ENCODE measurements at regions not wholly inside any gene's neighbourhood (a gene's known extent, or its start where the extent isn't known, plus 50 kb on each side); places are given as distances from the start of the nearest gene placed in this dataset.
A peak's percentile ranks its signal among the peaks of the same experiment; 100 is the strongest.

- DNase-seq (ENCODE audit: low spot score): peak; percentile 6
Observed at GRCh38 chr3:84236261-84236660, 722.5 kb upstream of the CADM2 start.

- DNase-seq (ENCODE audit: low spot score): no peak
Observed at GRCh38 chr3:84245789-84246188, 713.0 kb upstream of the CADM2 start.

GRCh38 chr3:84260596-84260995, 698.2 kb upstream of the CADM2 start:
- DNase-seq (ENCODE audit: low spot score): no peak

GRCh38 chr3:84265768-84266167, 693.0 kb upstream of the CADM2 start:
- peak; percentile 4 for DNase-seq (ENCODE audit: low spot score)

- no peak for DNase-seq (ENCODE audit: low spot score)
Observed at GRCh38 chr3:84275532-84275931, 683.3 kb upstream of the CADM2 start.

GRCh38 chr3:84277562-84278224, 681.1 kb upstream of the CADM2 start:
- DNase-seq (ENCODE audit: low spot score): no peak

GRCh38 chr3:84292128-84292527, 666.7 kb upstream of the CADM2 start:
- no peak for DNase-seq (ENCODE audit: low spot score)

- no peak for DNase-seq (ENCODE audit: low spot score)
Observed at GRCh38 chr3:84299329-84299728, 659.5 kb upstream of the CADM2 start.

GRCh38 chr3:84304214-84304613, 654.6 kb upstream of the CADM2 start:
- DNase-seq (ENCODE audit: low spot score): no peak

- DNase-seq (ENCODE audit: low spot score): no peak
Observed at GRCh38 chr3:84307339-84307738, 651.5 kb upstream of the CADM2 start.

- DNase-seq (ENCODE audit: low spot score): no peak
Observed at GRCh38 chr3:84308379-84308778, 650.4 kb upstream of the CADM2 start.

GRCh38 chr3:84318273-84318809, 640.4 kb upstream of the CADM2 start:
- no peak for DNase-seq (ENCODE audit: low spot score)

GRCh38 chr3:84365563-84366278, 593.1 kb upstream of the CADM2 start:
- peak; percentile 10 for DNase-seq (ENCODE audit: low spot score)

Data from A172 (cell line).